Testis (tissue), 2 donors: ENCODE measurements at regions not wholly inside any gene's neighbourhood (a gene's known extent, or its start where the extent isn't known, plus 50 kb on each side); places are given as distances from the start of the nearest gene placed in this dataset.

Experiments
- DNase-seq: peaks from one replicate; pipeline ENCODE4 v3.0.0-alpha.2; 2019
- H3K27ac ChIP-seq, 2 donors: fragments of 200-600 bp; sonication (generic); one replicate each; pipeline ENCODE4 v1.5.1; 2019
- H3K27me3 ChIP-seq: fragments of 200-600 bp; sonication (generic); one replicate; pipeline ENCODE4 v1.5.1; 2019
- H3K36me3 ChIP-seq: fragments of 200-600 bp; sonication (generic); one replicate; pipeline ENCODE4 v1.5.1; 2017; ENCODE audit warnings: low read depth; ENCODE audit errors: missing control alignments
- H3K4me1 ChIP-seq: fragments of 200-600 bp; sonication (generic); one replicate; pipeline ENCODE4 v1.5.1; 2019
- H3K4me3 ChIP-seq, 2 donors: fragments of 200-600 bp; sonication (generic); one replicate each; pipeline ENCODE4 v1.5.1; 2017 to 2019
- H3K9me3 ChIP-seq: fragments of 200-600 bp; sonication (generic); one replicate; pipeline ENCODE4 v1.5.1; 2017
- CTCF ChIP-seq, 3 experiments: fragments of 450-650 bp in 2 of 3; fragments of 200-600 bp in 1 of 3; sonication (generic) in 1 of 3; IDR thresholded peaks; one replicate each; pipeline ENCODE4 v1.5.1; 2016 to 2019; ENCODE audit warnings: antibody characterized with exemption in 3 of 3, mild to moderate bottlenecking in 2 of 3, moderate library complexity in 1 of 3
- POLR2A ChIP-seq: fragments of 450-650 bp; IDR thresholded peaks from one replicate; pipeline ENCODE4 v1.6.1; 2017; ENCODE audit warnings: antibody characterized with exemption, mild to moderate bottlenecking, moderate library complexity
- WGBS, 2 donors: methylation state at CpG; one replicate each; pipeline ENCODE4 v1.1.5; 2018; 5-methylcytosine and 5-hydroxymethylcytosine counted together
- intact Hi-C: fragments of 100-400 bp; cut with DNase I; formaldehyde crosslinking; loops from one replicate; pipeline ENCODE4 v1.15.1; 2023; ENCODE audit warnings: low total_unique reads

GRCh38 chr11:19338375-19338774, 97.6 kb upstream of the E2F8 start:
- Histone ChIP-seq H3K27ac (no peak overlapping the region), H3K36me3 (no peaks in the 10 kb centered on the region), H3K4me1 (no peaks in the 10 kb centered on the region), H3K4me3 (no peak overlapping the region), H3K9me3 (no peaks in the 10 kb centered on the region), H3K27me3 (no peaks in the 10 kb centered on the region)
- DNase-seq: no peak
- 41 to 53% methylated on average over 3 of the region's 3 CpGs for WGBS, 2 donors
- intact Hi-C loops: no loop called here
- no peak for TF ChIP-seq POLR2A

- no peaks in the 10 kb centered on the region for H3K4me1 ChIP-seq
- no peaks in the 10 kb centered on the region for H3K27me3 ChIP-seq
- no peak overlapping the region for H3K4me3 ChIP-seq
- intact Hi-C loops: no loop called here
- no peak for TF ChIP-seq CTCF (IDR thresholded peaks at IDR 0.05)
- no peak for TF ChIP-seq POLR2A
- H3K9me3 ChIP-seq: no peaks in the 10 kb centered on the region
- DNase-seq: no peak
- WGBS, 2 donors: 60 to 68% methylated on average over 3 of the region's 3 CpGs
- no peak overlapping the region for H3K27ac ChIP-seq
- no peaks in the 10 kb centered on the region for H3K36me3 ChIP-seq
Observed at GRCh38 chr11:19337779-19338178, 97.0 kb upstream of the E2F8 start.

GRCh38 chr11:19336331-19336730, 95.6 kb upstream of the E2F8 start:
- intact Hi-C loops: no loop called here
- Histone ChIP-seq H3K9me3 (no peaks in the 10 kb centered on the region), H3K36me3 (no peaks in the 10 kb centered on the region), H3K27me3 (no peaks in the 10 kb centered on the region), H3K4me3 (no peak overlapping the region), H3K4me1 (no peaks in the 10 kb centered on the region), H3K27ac (no peak overlapping the region)
- TF ChIP-seq POLR2A: no peak
- TF ChIP-seq CTCF (IDR thresholded peaks at IDR 0.05): no peak
- WGBS, 2 donors: 55 to 65% methylated on average over 3 of the region's 3 CpGs
- DNase-seq: no peak

- Histone ChIP-seq H3K9me3 (no peaks in the 10 kb centered on the region), H3K4me3 (no peak overlapping the region), H3K27ac (no peak overlapping the region), H3K27me3 (no peaks in the 10 kb centered on the region), H3K36me3 (no peaks in the 10 kb centered on the region), H3K4me1 (no peaks in the 10 kb centered on the region)
- WGBS, 2 donors: 92 to 95% methylated on average over 2 of the region's 2 CpGs
- intact Hi-C loops: no loop called here
- TF ChIP-seq CTCF (IDR thresholded peaks at IDR 0.05): no peak
- TF ChIP-seq POLR2A: no peak
- DNase-seq: no peak
Observed at GRCh38 chr11:19332476-19332875, 91.7 kb upstream of the E2F8 start.

GRCh38 chr11:19330416-19330815, 89.7 kb upstream of the E2F8 start:
- H3K27ac ChIP-seq: no peak overlapping the region
- no peaks in the 10 kb centered on the region for H3K36me3 ChIP-seq
- no peak overlapping the region for H3K4me3 ChIP-seq
- no peak for TF ChIP-seq CTCF (IDR thresholded peaks at IDR 0.05)
- no peak for TF ChIP-seq POLR2A
- intact Hi-C loops: no loop called here
- H3K9me3 ChIP-seq: no peaks in the 10 kb centered on the region
- H3K4me1 ChIP-seq: no peaks in the 10 kb centered on the region
- no peaks in the 10 kb centered on the region for H3K27me3 ChIP-seq
- no peak for DNase-seq
- WGBS, 2 donors: 28 to 47% methylated on average over 2 of the region's 2 CpGs
